GM12865 (cell line): ENCODE measurements at regions not wholly inside any gene's neighbourhood (a gene's known extent, or its start where the extent isn't known, plus 50 kb on each side); places are given as distances from the start of the nearest gene placed in this dataset.

Source experiments
- DNase-seq: peaks from one replicate; pipeline ENCODE4 v3.0.0; 2010; ENCODE audit warnings: low read depth
- H3K4me3 ChIP-seq: 2 replicates; pipeline ENCODE4 v1.5.1; 2011; ENCODE audit warnings: mild to moderate bottlenecking, low read depth, low read length, control low read depth
- TF ChIP-seq, protein P1 (sequence below): IDR thresholded peaks from 2 replicates; pipeline ENCODE4 v1.5.1; 2011; ENCODE audit warnings: low read length, control low read depth, low read depth, inconsistent platforms; ENCODE audit not compliant: insufficient read depth; ENCODE audit errors: missing control alignments

DNA sequence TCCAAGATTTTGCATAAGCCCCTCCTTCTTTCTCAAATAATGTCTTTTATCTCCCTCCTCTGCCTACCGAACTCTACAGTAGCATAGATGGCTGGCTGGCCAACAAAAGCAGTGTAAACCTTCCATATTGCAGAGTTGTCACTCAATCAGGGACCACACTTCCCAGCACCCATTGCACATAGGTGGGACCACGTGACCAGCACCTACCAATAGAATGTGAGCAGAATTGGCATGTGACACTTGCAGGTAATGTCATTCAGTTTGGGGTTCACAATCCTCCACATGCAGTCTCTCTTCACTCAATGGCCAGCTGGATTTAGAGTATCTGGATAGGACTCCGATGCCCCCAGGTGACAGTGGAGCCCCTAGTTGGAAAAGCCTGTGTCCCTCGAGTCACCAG is 190.3 kb upstream of the CRY1 start:
- DNase-seq: peak; percentile 1
- TF ChIP-seq, protein P1, sequence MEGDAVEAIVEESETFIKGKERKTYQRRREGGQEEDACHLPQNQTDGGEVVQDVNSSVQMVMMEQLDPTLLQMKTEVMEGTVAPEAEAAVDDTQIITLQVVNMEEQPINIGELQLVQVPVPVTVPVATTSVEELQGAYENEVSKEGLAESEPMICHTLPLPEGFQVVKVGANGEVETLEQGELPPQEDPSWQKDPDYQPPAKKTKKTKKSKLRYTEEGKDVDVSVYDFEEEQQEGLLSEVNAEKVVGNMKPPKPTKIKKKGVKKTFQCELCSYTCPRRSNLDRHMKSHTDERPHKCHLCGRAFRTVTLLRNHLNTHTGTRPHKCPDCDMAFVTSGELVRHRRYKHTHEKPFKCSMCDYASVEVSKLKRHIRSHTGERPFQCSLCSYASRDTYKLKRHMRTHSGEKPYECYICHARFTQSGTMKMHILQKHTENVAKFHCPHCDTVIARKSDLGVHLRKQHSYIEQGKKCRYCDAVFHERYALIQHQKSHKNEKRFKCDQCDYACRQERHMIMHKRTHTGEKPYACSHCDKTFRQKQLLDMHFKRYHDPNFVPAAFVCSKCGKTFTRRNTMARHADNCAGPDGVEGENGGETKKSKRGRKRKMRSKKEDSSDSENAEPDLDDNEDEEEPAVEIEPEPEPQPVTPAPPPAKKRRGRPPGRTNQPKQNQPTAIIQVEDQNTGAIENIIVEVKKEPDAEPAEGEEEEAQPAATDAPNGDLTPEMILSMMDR: no peak
- no peak overlapping the region for H3K4me3 ChIP-seq

DNA sequence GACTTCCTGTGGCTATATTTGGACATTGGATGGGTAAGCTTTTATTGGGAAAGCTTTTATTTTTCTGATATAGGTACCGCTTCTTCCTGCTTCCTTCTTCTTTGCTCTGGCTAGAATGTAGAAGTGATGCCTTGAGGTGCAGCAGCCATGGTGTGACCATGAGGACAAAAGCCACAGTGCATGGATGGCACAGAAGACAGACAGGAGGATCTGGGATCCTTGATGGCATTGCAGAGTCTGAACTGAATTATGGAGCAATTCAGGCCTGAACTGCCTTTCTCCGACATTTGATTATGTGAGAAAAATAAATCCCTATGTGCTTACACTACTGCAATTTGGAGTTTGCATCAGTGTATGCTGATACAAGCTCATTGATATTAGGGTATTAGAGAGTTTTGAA is 191.3 kb upstream of the CRY1 start:
- TF ChIP-seq, protein P1: no peak
- DNase-seq: no peak
- H3K4me3 ChIP-seq: no peak overlapping the region

DNA sequence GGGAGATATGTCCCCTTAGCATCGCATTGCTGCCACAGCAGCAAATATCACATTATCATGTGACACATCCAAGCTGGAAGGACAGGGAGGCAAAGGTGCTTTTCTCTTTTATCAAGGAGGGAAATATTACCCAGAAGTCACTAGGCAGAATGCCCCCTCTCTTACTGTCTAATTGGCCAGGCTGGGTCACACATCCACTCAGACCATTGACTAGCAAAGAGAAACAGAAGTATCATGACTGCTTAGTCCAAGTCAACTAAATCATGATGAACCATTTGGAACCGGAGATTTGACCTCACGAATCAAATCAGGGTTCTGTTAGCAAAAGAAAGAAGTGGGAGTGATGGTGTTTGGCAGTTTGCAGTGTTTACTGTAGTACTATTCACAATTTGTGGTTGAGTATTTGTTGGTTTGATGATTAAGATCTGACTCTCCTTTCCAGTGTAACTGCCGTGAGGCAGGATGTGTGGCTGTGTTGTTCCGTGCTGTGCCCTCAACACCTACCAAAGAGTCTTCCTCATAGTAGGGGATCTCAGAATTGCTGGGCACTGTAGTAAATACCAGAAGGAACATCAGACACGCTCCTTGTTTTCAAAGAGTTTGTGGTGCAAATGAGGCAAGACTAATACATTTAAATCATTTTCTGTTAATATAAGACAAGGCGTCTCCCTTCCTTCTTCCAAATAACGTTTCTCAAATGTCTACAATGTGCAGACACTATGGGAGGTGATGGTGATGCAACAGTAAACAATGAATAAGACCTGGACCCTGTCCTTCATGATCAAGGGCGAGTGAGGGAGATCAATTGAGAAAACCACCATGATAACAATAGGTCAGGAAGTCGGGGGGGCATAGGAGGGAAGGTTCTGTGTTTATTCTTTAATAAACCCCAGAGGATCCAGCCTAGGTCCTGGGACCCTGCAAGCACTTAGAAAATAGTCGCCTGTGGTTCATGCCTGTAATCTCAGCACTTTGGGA is 194.4 kb upstream of the CRY1 start:
- peak; percentile 1 for DNase-seq
- H3K4me3 ChIP-seq: no peak overlapping the region
- TF ChIP-seq, protein P1: no peak

DNA sequence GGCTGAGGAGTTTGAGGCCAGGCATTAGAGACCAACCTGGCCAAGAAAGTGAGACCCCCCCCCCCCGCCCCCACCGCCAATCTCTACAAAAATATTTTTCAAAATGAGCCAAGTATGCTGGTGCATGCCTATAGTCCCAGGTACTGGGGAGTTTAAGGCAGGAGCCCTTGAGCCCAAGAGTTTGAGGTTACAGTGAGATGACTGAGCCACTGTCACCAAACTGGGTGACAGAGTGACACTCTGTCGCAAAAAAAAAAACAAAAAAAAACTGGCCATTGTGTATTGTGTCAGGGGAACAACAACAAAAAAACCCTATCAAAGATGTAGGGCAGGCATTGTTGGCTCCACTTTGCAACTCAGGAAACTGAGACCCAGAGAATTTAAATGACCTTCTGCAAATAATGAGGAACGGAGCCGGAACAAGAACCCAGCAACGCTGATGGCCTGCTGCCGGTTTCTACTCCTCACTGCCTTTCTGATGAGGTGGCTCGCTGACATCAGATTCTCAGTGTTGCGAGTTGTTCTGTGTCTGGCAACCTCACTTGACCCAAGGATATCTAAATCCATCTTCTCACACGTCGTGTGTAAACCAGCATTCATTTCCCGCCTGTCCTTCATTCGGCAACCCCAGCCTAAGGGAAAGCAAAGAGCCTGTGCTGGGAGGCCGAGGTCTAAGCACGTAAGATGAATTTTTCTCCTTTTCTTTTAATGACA is 195.2 kb upstream of the CRY1 start:
- no peak overlapping the region for H3K4me3 ChIP-seq
- TF ChIP-seq, protein P1: no peak
- no peak for DNase-seq

DNA sequence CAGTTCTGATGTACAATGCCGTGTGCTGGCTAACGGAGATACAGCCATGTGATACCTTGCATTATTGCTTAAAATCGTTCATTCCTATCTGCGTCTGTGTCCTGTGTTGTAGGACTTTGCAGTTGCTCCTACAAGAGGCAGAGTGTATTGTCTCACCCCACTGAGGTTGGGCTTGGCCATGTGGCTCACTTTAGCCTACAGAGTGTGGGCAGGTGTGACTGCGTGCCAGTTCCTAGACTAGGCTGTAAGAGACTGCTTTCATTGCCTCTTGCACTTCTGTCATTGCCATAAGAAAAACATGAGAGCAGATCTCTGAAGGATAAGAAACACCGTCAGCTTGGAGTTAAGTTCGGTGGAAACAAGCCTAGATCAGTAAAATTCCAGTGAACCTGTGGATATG is 197.7 kb upstream of the CRY1 start:
- DNase-seq: no peak
- H3K4me3 ChIP-seq: no peak overlapping the region
- TF ChIP-seq, protein P1: no peak

DNA sequence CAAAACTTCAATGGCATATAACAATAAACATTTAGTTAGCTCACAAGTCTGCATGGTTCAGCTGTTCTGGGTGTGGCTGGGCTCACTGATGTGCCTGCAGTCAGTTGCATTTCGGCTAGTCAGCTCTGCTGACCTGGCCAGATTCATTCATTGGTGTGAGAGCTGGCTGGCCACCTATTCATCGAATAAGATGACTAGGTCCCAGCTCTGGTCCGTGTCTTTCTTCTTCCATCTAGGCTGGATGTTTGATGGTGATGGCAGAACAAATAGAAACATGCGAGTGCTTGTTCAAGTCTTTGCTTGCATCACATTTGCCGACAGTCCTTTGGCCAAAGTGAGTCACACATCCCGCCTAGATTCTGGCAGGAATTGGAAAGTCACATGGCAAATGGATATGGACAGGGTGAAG is 203.3 kb upstream of the CRY1 start:
- no peak for DNase-seq
- no peak overlapping the region for H3K4me3 ChIP-seq
- TF ChIP-seq, protein P1: no peak
